ENCODE measurements at regions not wholly inside any gene's neighbourhood (a gene's known extent, or its start where the extent isn't known, plus 50 kb on each side); places are given as distances from the start of the nearest gene placed in this dataset.

GRCh38 chr18:22355598-22355997 lies 62.1 kb downstream of the CTAGE1 start:
- DNase-seq, result no peak

GRCh38 chr18:22355069-22355468 lies 62.6 kb downstream of the CTAGE1 start:
- DNase-seq, result no peak

- no peak for DNase-seq
These were observed 67.7 kb downstream of the CTAGE1 start for GRCh38 chr18:22349966-22350365.

- no peak for DNase-seq
These were observed 68.3 kb downstream of the CTAGE1 start for GRCh38 chr18:22349317-22349898.

- DNase-seq, result no peak
These were observed 69.0 kb downstream of the CTAGE1 start for GRCh38 chr18:22348521-22349316.

GRCh38 chr18:22347606-22348511 lies 69.9 kb downstream of the CTAGE1 start:
- no peak for DNase-seq

- no peak for DNase-seq
These were observed 70.6 kb downstream of the CTAGE1 start for GRCh38 chr18:22346953-22347605.

- no peak for DNase-seq
These were observed 71.2 kb downstream of the CTAGE1 start for GRCh38 chr18:22346401-22346952.

- no peak for DNase-seq
These were observed 72.0 kb downstream of the CTAGE1 start for GRCh38 chr18:22345718-22346117.

GRCh38 chr18:22344908-22345670 lies 72.6 kb downstream of the CTAGE1 start:
- DNase-seq, result no peak

- DNase-seq, result no peak
These were observed 73.3 kb downstream of the CTAGE1 start for GRCh38 chr18:22344445-22344844.

- DNase-seq, result no peak
These were observed 74.1 kb downstream of the CTAGE1 start for GRCh38 chr18:22343613-22344012.

- DNase-seq, result no peak
These were observed 75.1 kb downstream of the CTAGE1 start for GRCh38 chr18:22342625-22343024.

GRCh38 chr18:22340331-22340730 lies 77.4 kb downstream of the CTAGE1 start:
- no peak for DNase-seq

- no peak for DNase-seq
These were observed 77.8 kb downstream of the CTAGE1 start for GRCh38 chr18:22339913-22340312.

GRCh38 chr18:22337833-22338232 lies 79.9 kb downstream of the CTAGE1 start:
- no peak for DNase-seq

GRCh38 chr18:22337306-22337705 lies 80.4 kb downstream of the CTAGE1 start:
- no peak for DNase-seq

GRCh38 chr18:22336406-22336805 lies 81.3 kb downstream of the CTAGE1 start:
- DNase-seq, result no peak

GRCh38 chr18:22335731-22336198 lies 82.0 kb downstream of the CTAGE1 start:
- no peak for DNase-seq

- DNase-seq, result no peak
These were observed 83.1 kb downstream of the CTAGE1 start for GRCh38 chr18:22334567-22334966.

- DNase-seq, result no peak
These were observed 85.1 kb downstream of the CTAGE1 start for GRCh38 chr18:22332590-22332989.

- no peak for DNase-seq
These were observed 87.2 kb downstream of the CTAGE1 start for GRCh38 chr18:22330508-22330907.

Data from right forelimb (tissue), 1 donor.